Activated CD4-positive, alpha-beta T cell treated with anti-CD3 and anti-CD28 coated beads for 48 hours (primary cell): ENCODE measurements at regions not wholly inside any gene's neighbourhood (a gene's known extent, or its start where the extent isn't known, plus 50 kb on each side); places are given as distances from the start of the nearest gene placed in this dataset.
A peak's percentile ranks its signal among the peaks of the same experiment; 100 is the strongest.
"Not testable (repeated sequence)": the region's sequence is repeated elsewhere in the genome, so short reads cannot be mapped to it uniquely, and the experiment has no call there.

Source experiments
- DNase-seq: peaks from one replicate; pipeline ENCODE4 v3.0.0-alpha.2; 2020

- no peak for DNase-seq
These were observed 97.6 kb downstream of the LYZL2 start for GRCh38 chr10:30531751-30532530.

GRCh38 chr10:30529373-30529998 is 95.5 kb downstream of the MAP3K8 start:
- peak; percentile 83 for DNase-seq

- DNase-seq, result no peak
These were observed 94.4 kb downstream of the MAP3K8 start for GRCh38 chr10:30528429-30528786.

DNA sequence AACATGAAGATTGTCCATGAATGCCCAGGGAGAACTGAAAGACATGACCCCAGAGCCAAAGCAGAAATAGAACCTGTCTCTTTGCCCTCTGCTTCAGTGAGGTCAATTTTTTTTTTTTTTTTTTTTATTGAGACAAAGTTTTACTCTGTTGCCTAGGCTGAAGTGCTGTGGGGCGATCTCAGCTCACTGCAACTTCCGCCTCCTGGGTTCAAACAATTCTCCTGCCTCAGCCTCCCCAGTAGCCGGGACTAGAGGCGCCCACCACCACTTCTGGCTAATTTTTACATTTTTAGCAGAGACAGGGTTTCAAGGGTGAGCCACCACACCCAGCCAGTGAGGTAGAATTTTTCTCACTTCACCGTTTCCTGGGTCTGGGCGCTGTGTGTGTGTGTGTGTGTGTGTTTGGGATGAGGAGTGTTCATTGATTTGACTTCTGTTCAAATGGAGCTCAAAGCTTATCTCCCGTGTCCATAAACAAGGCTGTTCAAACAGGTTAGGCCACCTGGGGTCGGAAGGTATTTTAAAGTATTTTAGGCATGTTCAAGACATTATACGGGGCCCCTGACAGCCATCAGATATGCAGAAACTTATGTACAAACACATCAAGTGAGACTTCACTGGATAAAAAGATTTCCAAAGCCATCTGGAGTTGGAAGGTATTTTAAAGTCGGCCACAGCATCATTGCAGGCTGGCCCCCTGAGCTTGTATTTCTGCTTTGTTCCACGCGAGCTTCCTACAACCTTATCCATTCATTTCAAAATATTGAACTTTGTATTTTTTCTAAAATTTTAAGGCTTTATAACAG is 93.8 kb downstream of the MAP3K8 start:
- DNase-seq, result no peak

GRCh38 chr10:30522661-30523078 is 88.7 kb downstream of the MAP3K8 start:
- DNase-seq, result not testable (repeated sequence)

DNA sequence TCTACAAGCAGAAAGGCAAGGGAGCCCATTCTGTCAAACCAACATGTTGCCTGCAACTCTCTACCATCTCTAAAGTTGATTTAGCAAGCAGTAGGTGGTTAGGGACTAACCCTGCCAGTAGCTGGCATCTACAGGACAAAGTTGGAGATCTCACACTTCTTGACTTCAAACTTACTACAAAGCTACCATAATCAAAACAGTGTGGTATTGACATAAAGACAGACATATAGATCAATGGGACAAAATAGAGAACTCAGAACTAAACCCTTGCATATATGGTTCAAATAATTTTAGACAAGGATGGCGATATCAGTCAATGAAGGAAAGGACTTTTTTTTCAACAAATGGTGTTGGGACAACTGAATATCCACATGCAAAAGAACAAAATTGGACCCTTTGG is 84.9 kb downstream of the MAP3K8 start:
- DNase-seq, result no peak
